PFSK-1 (cell line): ENCODE measurements at regions not wholly inside any gene's neighbourhood (a gene's known extent, or its start where the extent isn't known, plus 50 kb on each side); places are given as distances from the start of the nearest gene placed in this dataset.

Source experiments
- FOXP2 ChIP-seq: optimal IDR thresholded peaks from 2 replicates; pipeline ENCODE3; 2011; ENCODE audit warnings: borderline replicate concordance, control low read depth, inconsistent platforms; ENCODE audit not compliant: insufficient read depth; ENCODE audit errors: extremely low read length, extremely low read depth
- POLR2AphosphoS5 ChIP-seq: IDR thresholded peaks from 2 replicates; pipeline ENCODE4 v1.6.1; 2012; ENCODE audit warnings: low read depth, mild to moderate bottlenecking, control low read depth, low read length, moderate library complexity
- REST ChIP-seq, 2 experiments: IDR thresholded peaks; 2 replicates each; pipeline versions ENCODE4 v1.6.1 to v1.8.0; 2011 to 2012; ENCODE audit warnings: low read depth in 2 of 2, low read length in 2 of 2, control low read depth in 1 of 2, inconsistent platforms in 1 of 2, mild to moderate bottlenecking in 1 of 2, moderate library complexity in 1 of 2; ENCODE audit not compliant: insufficient read depth in 1 of 2
- SIN3A ChIP-seq: IDR thresholded peaks from 2 replicates; pipeline ENCODE4 v1.6.1; 2012; ENCODE audit warnings: mild to moderate bottlenecking, low read length, moderate library complexity, borderline replicate concordance; ENCODE audit not compliant: insufficient read depth
- TAF1 ChIP-seq: IDR thresholded peaks from 2 replicates; pipeline ENCODE4 v1.6.1; 2012; ENCODE audit warnings: low read length, control low read depth, borderline replicate concordance; ENCODE audit not compliant: insufficient read depth

- no peak for TF ChIP-seq SIN3A
- TF ChIP-seq POLR2AphosphoS5 = no peak
- TF ChIP-seq TAF1 = no peak
- no peak for TF ChIP-seq REST (IDR thresholded peaks at IDR 0.05; ENCODE audit: insufficient read depth in 1 of 2, low read depth in 2 of 2, low read length in 2 of 2)
- no peak for TF ChIP-seq FOXP2
Measured at GRCh38 chr5:163914910-163915309, 409.5 kb downstream of the MAT2B start.
